Left colon (tissue), 2 donors: ENCODE measurements at regions not wholly inside any gene's neighbourhood (a gene's known extent, or its start where the extent isn't known, plus 50 kb on each side); places are given as distances from the start of the nearest gene placed in this dataset.

Experiments
- ATAC-seq: fragments of 200-7000 bp; cut with Tn5 transposase; one replicate; pipeline ENCODE4 v1.9.1; 2020; ENCODE audit warnings: mild to moderate bottlenecking, moderate library complexity
- DNase-seq, 2 donors: peaks; one replicate each; pipeline ENCODE4 v3.0.0-alpha.2; 2020
- intact Hi-C, 2 donors: fragments of 100-400 bp; cut with DNase I in 1 of 2; cut with micrococcal nuclease in 1 of 2; formaldehyde crosslinking; loops; one replicate each; pipeline versions ENCODE4 v1.11.2 to v1.14.0; 2022; cut with DNase I, micrococcal nuclease
- donor health status: DM: no; HTN: no; CAD: no.
- donor health status: DM: yes; HTN: yes; CAD: no.

DNA sequence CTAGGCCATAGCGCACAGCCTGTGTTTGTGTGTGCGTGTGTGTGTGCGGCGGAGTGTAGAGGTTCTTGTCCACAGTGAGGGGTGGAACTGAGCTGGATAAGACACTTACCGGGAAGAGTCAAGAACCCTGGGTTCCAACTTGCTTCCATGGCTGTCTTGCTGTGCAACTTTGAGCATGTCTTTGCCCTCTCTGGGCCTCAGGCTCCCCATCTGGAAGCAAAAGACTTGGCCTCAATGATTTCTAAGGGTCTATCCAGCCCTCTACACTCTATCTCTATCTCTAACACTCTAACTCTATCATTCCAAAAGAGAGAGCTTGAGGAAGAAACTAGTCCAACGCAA is 121.3 kb upstream of the PJA1 start:
- intact Hi-C loops = loop anchor here (5.0 to 10.0 kb wide), 2 partner anchors 462 to 464 kb away; partner anchors contain the start of gene EFNB1 (in 1 of the 2)

DNA sequence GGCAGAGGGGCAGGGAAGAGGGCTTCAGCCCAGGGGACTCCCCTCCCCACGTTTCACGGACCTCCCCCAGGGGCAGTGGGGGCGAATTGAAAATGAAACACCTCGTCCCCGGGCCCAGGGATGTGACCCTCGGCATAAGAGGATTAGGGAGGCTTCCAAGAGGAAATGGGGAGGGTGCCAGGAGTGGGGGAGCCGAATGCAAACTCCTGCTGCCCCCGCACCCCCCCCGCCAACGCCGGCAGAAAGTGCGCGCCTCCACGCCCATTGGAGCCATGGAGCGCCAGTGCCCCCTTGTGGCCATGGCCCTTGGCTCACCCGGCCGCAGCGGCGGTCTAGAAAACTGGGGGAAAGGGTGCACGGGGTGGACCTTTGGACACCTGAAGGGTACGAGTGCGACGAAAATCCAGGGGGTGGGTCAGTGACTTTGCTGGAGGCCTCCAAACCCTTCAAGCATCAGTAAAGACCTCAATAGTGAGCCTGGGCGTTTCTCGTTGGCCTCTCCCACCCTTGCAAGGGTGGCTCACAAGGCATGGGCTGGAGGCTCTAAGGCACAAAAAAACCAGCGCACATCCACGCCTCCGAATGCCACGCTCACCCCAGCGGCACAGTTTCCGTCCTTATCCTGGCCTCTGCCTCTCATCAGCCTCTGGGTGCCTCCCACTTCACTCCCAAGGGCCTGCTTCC is 120.8 kb upstream of the PJA1 start:
- peak; percentile 42 to 74 for DNase-seq
- ATAC-seq = peak; percentile 86
- intact Hi-C loops = loop anchor here (5.0 to 10.0 kb wide), 2 partner anchors 461 to 464 kb away; partner anchors contain the start of gene EFNB1 (in 1 of the 2)

More for the DNA sequence above, 121.3 kb upstream of the PJA1 start:
- DNase-seq (no peak), ATAC-seq (no peak)

DNA sequence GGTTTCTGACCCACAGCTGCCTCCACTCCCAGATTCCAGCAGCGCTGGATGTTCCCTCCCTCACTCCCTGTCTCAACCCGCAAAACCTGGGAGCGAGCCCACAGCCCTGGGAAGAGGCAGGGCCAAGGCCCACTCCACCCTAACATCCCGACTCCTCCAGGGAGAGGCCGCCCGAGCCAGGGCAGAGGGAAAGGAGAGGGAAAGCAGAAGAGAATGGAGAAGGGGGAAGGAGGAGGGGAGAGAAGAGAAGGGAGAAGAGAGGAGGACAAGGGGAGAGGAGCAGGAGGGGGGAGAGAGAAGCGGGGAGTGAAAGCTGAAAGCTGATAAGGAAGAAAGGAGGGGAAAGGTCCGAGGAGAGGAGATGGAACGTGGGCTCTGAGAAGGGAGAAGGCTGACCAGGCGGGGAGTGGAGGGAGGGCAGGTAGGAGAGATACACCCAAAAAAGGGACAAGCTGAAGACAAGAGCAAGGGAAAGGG is 120.2 kb upstream of the PJA1 start:
- intact Hi-C loops = loop anchor here (5.0 to 10.0 kb wide), 2 partner anchors 461 to 463 kb away; partner anchors contain the start of gene EFNB1 (in 1 of the 2)
- DNase-seq = peak; percentile 25 to 39
- ATAC-seq = peak; percentile 30

DNA sequence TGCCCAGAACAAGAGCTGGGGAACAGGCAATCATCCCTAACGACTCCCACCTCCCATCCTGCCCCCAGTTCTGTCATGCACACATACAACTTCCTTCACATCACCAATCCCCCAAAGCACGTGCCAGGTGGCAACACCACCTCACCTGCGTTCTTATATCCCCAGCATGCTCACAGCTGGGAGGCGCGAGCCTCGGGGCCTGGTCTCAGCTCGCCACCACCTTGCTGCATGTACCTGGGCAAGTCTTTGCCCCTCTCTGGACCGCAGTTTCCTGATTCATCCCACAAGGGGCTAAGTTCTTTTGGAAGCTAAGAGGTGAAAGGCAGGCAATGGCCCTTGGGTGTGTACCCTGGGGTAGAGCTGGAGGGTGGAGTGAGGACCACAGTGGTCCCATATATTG is 119.2 kb upstream of the PJA1 start:
- intact Hi-C loops = loop anchor here in 1 of 2 donors (10.0 kb wide), 1 partner anchor 460 kb away; the partner anchor contains the start of gene EFNB1
- DNase-seq (no peak), ATAC-seq (no peak)

DNA sequence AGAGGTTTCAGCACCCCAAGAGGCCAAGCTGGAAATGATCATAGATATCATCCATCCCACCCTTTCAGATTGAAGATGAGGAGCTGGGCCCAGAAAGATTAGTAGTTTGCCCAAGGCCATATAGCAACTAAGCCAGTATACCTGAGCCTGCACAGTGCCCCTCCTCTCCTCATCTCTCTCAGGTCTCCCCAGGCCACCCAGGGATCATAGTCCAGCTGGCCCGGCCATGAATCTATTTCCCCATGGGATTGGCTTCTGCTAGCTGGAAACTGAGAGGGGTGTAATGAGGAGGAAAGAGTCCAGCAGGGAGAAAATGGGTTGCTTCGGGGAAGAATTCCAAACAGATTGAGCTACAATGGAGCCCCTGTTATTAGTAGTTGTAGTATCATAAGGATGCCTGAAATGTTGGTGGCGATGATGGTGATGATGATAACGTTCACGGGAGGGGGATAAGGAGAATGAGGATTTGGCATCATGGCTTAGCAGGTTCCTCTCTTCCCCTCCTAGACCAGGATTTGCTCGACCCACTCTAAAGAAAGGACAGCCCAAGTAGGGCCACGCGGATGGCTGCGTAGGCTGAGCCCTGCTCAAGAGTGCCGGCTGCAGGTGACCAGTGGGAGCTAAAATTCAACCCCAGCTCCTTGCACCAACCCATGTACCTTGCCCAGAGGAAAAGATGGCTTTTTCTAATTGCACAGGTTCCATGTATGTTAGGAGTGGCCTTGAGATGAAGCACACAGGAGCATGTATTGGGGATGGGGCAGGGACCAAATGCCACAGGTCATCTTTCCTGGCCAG is 117.8 kb upstream of the PJA1 start:
- intact Hi-C loops = loop anchor here in 1 of 2 donors (10.0 kb wide), 1 partner anchor 458 kb away; the partner anchor contains the start of gene EFNB1
- no peak for ATAC-seq
- DNase-seq = no peak

DNA sequence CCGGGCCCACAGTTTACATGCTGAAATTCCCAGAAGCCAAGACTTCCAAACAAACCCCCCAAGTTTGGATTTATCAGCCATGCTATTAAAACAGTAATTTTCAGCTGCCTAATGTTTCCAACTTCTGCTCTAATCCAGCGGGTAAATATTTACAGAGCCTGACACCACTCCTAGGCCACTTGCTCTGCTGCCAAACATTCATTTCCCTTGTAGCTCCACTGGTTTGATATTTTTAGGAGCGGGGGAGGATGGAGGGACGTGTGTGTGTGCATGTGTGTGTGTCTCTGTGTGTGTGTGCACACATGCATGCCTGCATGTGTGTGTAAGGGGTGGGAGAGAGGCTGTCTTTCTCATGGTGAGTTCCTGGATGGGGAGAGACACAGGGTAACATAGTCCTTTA is 115.7 kb upstream of the PJA1 start:
- ATAC-seq (no peak), DNase-seq (no peak)
- intact Hi-C loops = loop anchor here in 1 of 2 donors (10.0 kb wide), 1 partner anchor 456 kb away; the partner anchor contains the start of gene EFNB1

DNA sequence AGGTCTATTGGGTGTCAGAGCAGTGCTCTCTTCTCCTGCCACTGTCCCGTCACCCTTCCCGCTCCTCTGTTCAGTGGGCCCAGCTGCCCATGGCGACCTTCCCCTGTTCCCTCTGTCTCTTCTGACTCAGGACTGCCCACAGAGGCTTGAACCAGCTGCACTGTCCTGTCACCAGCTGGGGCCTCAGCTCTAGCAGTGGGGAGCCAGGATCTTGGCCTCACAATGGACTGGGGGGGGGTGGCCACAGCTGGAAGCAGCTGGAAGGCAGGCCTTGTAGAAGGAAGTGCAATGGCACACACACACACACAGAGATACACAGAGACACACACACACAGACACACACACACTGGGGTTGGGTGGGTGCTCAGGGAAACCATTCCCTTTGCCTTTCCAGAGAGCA is 114.0 kb upstream of the PJA1 start:
- ATAC-seq (no peak), DNase-seq (no peak)
- intact Hi-C loops = no loop called here

DNA sequence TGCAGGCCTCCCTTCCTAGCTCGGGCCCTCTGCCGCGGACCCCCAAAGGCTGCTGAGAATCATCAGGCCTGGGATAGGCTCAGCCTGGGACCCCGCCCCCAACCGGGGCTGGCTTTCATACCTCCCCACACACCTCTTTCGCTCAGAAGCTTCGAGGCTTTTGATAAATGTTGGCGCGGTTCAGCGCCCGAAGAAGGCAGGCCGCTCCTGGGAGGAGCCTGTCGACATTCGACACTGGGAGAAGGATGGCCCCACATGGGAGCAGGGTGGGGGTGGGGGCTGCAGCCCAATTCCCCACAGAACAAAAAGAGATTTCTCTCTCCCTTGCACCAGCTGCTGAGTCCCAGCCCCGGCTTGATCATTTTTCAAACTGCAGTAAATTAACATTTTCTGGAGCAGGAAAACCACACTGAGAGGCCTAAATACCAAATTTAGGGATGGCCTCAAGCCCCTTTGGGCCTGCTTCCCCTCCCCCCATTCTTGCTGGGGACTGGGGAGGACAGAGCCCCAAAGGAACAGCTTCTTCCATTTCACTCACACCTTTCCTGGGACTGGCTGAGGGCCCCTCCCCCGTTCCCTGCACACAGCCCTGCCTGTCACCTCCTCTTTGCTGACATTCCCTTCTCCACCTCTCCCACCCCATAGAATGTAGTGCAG is 112.9 kb upstream of the PJA1 start:
- ATAC-seq = no peak
- intact Hi-C loops = no loop called here
- DNase-seq = no peak

DNA sequence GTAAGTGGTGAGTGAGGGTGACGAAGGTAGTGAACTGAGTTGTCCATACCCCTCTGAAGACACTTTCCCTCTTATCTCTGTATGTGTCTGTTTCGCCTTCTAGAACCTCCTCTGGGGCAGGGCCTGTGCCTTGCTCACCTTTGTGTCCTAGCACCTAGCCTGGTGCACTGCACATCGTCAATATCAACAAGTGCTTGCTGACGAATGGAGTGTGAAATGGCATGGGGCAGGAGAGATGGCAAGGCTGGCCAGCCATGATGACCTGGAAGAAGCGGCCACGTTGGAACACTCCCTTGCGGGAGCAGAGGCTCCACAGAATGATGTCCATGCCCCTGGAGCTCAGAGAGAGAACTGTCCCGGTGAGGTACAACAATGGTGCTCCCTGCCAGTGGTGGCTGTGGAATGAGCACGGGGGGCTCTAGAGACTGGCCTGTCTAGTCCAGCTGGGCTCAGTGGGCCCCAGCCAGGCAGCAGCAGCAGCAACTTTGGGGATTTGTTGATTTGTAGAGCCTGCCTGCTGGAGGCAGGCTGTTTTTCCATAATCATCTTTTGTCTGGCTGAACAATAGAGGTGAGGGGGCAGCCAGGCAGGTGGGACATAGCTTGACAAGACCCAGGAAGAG is 112.2 kb upstream of the PJA1 start:
- intact Hi-C loops = no loop called here
- DNase-seq (no peak), ATAC-seq (no peak)

DNA sequence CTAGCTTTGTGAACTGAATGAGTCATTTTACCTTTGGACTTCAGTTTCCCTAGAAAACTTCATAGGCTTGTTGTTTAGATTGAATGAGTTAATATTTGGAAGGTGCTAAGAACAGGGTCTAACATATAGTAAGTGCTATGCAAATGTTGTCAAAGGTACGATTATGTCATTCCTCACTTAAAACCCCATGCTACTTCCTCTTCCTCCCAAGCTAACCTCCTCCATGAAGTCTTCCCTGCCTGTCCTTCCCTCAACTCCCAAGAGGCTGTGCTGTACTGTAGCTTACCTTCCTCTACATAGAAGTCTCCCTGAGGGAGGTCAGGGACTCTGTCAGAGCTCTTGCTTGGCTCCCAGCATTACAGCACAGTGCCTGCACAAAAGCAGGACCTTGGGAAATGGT is 103.4 kb upstream of the PJA1 start:
- ATAC-seq (peak; percentile 57), DNase-seq (no peak)
- intact Hi-C loops = no loop called here

DNA sequence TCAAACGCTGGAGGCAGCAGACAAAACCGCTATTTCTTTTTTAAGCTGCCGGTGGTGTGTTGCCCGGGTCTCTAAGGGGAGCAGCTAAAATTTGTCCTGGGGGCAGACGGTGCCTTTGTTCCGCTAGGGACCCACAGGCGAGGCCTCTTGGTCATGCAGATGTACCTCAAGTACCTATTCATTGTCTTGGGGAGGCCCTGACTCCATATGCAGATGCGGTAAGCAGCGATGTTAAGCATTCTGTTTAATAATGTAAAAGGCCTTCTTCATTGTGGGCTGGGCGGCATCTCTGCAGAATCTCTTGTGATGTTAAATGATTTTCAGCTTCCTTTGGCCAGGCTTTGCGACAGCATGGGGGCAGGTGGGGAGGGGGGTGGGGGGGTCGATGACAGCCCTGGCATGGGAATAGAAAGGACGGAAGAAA is 98.9 kb upstream of the PJA1 start:
- no peak for ATAC-seq
- DNase-seq = no peak
- intact Hi-C loops = no loop called here

DNA sequence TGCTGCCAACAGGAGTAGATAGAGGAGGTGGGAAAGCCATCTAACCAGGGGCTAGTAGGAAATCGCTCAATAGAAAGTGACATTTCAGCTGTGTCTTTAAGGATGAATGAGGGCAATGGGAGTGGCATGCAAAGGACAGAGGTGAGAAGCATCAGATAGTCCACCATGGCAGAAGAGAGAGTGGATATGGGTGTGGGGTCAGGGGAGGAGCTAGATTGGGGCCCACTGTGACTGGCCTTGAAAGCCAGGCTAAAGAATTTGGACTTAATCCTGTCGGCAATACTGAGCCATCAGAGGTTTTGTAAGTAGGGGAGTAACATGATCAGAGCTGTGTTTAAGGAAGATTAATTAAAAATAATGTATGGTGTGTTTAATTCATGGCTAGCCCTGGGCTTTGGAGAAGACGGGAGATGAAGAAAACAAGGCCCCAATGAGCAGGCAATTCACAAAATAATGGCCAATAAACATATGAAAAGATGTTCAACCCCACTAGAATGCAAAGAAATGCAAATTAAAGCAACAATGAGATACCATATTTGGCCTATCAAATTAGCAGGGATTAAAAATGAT is 98.1 kb upstream of the PJA1 start:
- no peak for DNase-seq
- ATAC-seq = no peak
- intact Hi-C loops = no loop called here

DNA sequence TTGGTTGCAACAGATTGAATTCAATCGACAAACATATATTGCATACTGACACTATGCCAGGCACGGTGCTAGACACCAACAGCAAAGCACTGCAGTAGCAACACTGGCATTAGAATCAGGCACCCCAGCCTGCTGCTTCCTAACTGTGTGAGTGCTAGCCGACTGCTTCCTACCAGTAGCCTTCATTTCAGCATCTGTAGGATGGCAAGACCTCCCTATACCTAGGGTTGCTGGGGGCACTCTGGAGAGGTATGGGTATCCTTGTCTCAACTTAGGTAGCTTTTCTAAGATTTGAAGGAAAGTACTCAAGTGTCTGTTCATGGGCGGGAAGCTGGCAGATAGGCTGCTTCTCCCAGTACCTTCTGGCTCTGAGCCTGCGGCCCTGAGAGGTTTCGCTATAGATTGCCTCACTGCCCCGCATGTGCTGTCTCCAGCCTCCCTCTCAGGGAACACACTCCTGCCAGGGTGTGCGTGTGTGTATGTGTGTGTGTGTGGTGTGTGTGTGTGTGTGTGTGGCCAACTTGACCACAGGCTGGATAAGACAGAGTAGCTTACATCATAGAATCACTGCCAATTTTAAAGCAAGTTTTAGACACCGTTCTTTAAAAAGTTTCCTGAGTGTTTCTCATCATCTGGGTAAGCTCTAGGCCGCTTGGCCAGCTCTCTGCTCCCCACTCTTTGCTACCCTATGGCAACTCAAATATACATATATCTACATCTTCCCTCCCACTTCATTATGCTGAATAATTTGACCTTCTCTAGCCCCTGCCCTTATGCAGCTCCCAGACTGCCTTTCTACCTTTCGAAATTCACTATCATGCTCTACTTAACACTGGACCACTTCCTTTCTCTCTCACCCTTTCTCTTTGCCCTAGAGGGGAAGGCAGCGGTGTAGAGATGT is 97.0 kb upstream of the PJA1 start:
- intact Hi-C loops = no loop called here
- ATAC-seq (no peak), DNase-seq (no peak)

DNA sequence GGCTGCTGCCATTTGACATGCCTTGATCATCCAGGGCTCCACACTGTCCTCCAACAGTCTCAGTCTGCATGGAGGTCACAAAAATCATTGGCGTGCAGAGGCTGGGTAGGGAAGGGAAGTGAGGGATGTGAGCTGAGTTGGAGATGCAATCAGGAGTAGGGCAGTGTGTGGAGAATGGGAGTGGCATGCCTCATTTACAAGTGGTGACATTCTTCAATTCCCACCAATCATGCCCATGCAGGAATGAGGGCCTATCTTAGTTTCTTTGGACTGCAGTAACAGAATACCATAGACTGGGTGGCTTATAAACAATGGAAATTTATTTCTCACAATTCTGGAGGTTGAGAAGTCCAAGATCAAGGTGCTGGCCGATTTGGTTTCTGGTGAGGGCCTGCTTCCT is 94.9 kb upstream of the PJA1 start:
- intact Hi-C loops = no loop called here
- DNase-seq (no peak), ATAC-seq (no peak)

DNA sequence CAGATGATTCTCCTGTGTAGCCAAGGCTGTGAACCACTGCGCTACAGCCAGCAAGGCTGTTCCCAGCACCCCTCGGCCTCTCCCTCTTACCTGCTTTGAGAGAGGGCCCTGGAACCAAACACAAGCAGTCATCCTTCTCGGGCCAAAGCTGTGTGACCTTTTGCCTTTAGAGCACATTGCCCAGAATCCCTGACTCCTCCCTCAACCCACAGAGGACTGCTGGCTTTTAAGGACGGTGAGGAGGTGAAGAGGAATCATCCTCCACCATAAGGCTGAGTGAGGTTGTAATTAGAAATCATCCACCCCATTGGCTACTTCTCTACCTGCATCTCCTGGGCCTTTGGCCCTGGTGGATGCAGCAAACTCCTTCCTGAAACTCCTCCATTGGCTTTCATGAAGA is 93.6 kb upstream of the PJA1 start:
- ATAC-seq = no peak
- no peak for DNase-seq
- intact Hi-C loops = no loop called here

DNA sequence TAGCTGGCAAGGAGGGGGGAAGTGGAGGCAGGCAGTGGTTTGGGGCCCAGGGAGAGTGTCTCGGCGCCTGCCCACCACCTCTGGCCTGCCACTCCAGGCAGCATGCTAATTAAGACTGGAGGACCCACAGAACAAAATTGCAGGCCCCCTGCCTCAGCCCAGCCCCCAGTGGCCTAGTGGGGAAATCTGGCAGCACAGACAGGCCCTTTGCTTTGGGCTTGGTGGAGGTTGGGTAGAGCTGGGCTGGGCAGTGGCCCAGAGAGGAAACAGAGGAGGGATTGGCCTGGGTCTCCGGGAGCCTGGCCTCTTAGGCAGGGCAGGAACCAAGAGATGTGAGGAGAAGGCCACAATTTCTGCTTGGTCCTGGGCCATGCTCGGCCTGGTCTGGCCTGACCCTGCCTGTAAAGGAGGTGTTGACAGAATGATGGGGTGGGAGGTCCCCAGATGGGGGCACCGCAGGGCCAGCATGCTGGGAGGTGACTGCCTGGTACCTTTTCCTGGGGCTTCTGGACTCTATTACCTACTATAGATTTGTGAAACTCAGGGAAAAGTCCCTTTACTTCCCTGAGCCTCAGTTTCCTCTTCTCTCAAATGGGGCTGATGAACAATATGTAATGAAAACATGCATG is 92.4 kb upstream of the PJA1 start:
- no peak for ATAC-seq
- DNase-seq = no peak
- intact Hi-C loops = no loop called here

DNA sequence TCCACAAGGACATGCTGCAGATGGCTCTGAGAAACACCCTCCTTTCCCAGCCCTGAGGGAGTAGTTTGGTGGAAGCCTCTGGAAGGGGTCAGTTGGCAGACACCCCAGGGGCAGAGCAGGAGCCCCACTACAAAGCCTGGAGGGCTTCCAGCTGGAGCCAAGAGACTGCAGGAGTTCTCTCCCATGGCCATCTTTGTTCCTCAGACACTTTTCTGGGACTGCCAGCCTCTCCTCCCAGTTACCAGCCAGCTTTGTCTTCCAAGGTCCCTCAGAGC is 91.0 kb upstream of the PJA1 start:
- ATAC-seq (no peak), DNase-seq (no peak)
- intact Hi-C loops = no loop called here
